ENCODE measurements at regions not wholly inside any gene's neighbourhood (a gene's known extent, or its start where the extent isn't known, plus 50 kb on each side); places are given as distances from the start of the nearest gene placed in this dataset.
"Not testable (repeated sequence)": the region's sequence is repeated elsewhere in the genome, so short reads cannot be mapped to it uniquely, and the experiment has no call there.

- Mint-ChIP-seq H3K27me3 (ENCODE audit: unreplicated experiment) (peaks cover 19% of the 10 kb centered on the region), H3K4me1 (ENCODE audit: unreplicated experiment) (no peaks in the 10 kb centered on the region), H3K9me3 (ENCODE audit: unreplicated experiment) (no peaks in the 10 kb centered on the region), H3K36me3 (ENCODE audit: unreplicated experiment) (no peaks in the 10 kb centered on the region), H3K27ac (ENCODE audit: unreplicated experiment) (no peak overlapping the region), H3K4me3 (ENCODE audit: unreplicated experiment) (no peak overlapping the region)
- DNase-seq (ENCODE audit: extremely low spot score, unreplicated experiment): no peak
- TF ChIP-seq CTCF (IDR thresholded peaks at IDR 0.05): no peak
Observed at GRCh38 chr15:59812250-59812870, 123.2 kb upstream of the BNIP2 start.

DNA sequence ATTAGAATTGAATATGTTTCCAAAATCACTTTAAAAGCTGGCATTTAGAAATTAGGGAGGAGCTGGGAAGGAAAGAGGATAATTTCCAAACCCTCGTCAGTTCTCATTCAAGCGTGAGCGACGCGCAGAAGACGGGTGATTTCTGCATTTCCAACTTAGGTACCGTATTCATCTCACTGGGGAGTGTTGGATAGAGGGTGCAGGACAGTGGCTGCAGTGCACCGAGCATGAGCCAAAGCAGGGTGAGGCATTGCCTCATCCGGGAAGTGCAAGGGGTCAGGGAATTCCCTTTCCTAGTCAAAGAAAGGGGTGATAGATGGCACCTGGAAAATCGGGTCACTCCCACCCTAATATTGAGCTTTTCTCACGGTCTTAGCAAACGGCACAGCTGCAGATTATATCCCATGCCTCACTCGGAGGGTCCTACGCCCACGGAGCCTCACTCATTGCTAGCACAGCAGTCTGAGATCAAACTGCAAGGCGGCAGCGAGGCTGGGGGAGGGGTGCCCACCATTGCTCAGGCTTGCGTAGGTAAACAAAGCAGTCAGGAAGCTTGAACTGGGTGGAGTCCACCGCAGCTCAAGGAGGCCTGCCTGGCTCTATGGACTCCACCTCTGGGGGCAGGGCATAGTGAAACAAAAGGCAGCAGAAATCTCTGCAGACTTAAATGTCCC is 114.3 kb upstream of the BNIP2 start:
- peaks cover 30% of the 10 kb centered on the region for H3K27me3 Mint-ChIP-seq (ENCODE audit: unreplicated experiment)
- not testable (repeated sequence) for H3K27ac Mint-ChIP-seq (ENCODE audit: unreplicated experiment); H3K4me3 Mint-ChIP-seq (ENCODE audit: unreplicated experiment); H3K9me3 Mint-ChIP-seq (ENCODE audit: unreplicated experiment); H3K36me3 Mint-ChIP-seq (ENCODE audit: unreplicated experiment); H3K4me1 Mint-ChIP-seq (ENCODE audit: unreplicated experiment); DNase-seq (ENCODE audit: extremely low spot score, unreplicated experiment)

DNA sequence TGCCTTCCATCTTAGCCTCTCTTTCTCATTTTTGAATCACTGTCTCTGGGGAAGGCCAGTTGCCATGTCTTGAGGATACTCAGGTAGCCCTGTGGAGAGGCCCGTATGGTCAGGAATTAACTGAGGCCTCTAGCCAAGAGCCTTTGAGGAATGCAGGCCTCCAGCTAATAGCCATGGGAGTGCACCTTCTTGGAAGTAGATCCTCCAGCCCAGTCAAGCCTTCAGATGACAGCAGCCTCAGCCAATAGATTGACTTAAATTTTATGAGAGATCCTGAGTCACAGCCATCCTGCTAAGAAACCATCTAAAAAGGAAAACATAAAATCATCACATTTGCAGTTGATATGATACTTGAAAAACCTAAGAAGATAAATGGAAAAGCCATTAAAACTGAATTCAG is 112.5 kb upstream of the BNIP2 start:
- Mint-ChIP-seq H3K27ac (ENCODE audit: unreplicated experiment) (no peak overlapping the region), H3K9me3 (ENCODE audit: unreplicated experiment) (no peaks in the 10 kb centered on the region), H3K27me3 (ENCODE audit: unreplicated experiment) (peaks cover 34% of the 10 kb centered on the region), H3K4me1 (ENCODE audit: unreplicated experiment) (peaks cover 2% of the 10 kb centered on the region), H3K4me3 (ENCODE audit: unreplicated experiment) (no peak overlapping the region), H3K36me3 (ENCODE audit: unreplicated experiment) (no peaks in the 10 kb centered on the region)
- no peak for DNase-seq (ENCODE audit: extremely low spot score, unreplicated experiment)
- no peak for TF ChIP-seq CTCF (IDR thresholded peaks at IDR 0.05)

GRCh38 chr15:59798605-59798917 is 109.4 kb upstream of the BNIP2 start:
- DNase-seq (ENCODE audit: extremely low spot score, unreplicated experiment): no peak
- no peak for TF ChIP-seq CTCF (IDR thresholded peaks at IDR 0.05)
- Mint-ChIP-seq H3K27me3 (ENCODE audit: unreplicated experiment) (peaks cover 37% of the 10 kb centered on the region), H3K9me3 (ENCODE audit: unreplicated experiment) (no peaks in the 10 kb centered on the region), H3K4me1 (ENCODE audit: unreplicated experiment) (peaks cover 1% of the 10 kb centered on the region), H3K27ac (ENCODE audit: unreplicated experiment) (no peak overlapping the region), H3K36me3 (ENCODE audit: unreplicated experiment) (no peaks in the 10 kb centered on the region), H3K4me3 (ENCODE audit: unreplicated experiment) (no peak overlapping the region)

DNA sequence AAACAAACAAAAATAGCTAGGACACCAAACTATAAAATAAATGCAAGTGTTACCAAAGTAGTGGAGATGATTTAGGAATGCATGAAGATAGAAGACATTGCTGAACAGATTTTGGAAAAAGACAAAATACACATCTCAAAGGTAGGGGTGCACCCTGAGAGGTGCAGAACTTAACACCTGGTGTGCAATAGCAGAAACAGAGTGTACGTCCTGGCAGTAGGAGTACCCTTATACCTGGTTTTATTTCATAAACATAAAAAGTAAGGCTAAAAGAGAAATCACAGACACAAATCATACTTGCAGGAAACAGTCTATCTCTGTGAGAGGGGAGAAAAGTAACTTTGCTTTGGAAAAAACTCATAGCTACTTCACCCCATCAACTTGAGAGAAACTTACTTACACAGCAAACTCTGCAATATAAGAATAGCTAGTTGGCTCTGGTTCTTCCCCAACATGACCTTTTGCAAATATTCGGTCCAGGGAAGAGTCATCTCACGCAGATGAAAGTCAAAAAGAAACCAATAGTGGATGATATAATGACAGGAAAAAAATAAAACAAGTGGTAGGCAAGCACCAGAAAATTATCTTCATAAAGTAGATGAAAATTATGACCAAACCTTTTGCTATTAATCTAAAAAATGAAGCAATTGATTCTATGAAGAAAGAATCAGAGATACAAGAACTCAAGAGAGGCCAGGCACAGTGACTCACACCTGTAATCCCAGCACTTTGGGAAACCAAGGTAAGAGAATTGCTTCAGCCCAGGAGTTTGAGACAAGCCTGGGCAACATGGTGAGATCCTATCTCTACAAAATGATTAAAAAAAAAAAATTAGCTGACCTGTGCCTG is 108.9 kb upstream of the BNIP2 start:
- H3K9me3 Mint-ChIP-seq (ENCODE audit: unreplicated experiment): no peaks in the 10 kb centered on the region
- no peak overlapping the region for H3K4me3 Mint-ChIP-seq (ENCODE audit: unreplicated experiment)
- H3K36me3 Mint-ChIP-seq (ENCODE audit: unreplicated experiment): no peaks in the 10 kb centered on the region
- no peaks in the 10 kb centered on the region for H3K4me1 Mint-ChIP-seq (ENCODE audit: unreplicated experiment)
- DNase-seq (ENCODE audit: extremely low spot score, unreplicated experiment): no peak
- H3K27ac Mint-ChIP-seq (ENCODE audit: unreplicated experiment): no peak overlapping the region
- TF ChIP-seq CTCF (IDR thresholded peaks at IDR 0.05): no peak
- peaks cover 32% of the 10 kb centered on the region for H3K27me3 Mint-ChIP-seq (ENCODE audit: unreplicated experiment)
